ENCODE measurements at regions not wholly inside any gene's neighbourhood (a gene's known extent, or its start where the extent isn't known, plus 50 kb on each side); places are given as distances from the start of the nearest gene placed in this dataset.

- no peaks in the 10 kb centered on the region for H3K27me3 ChIP-seq
- H3K9me3 ChIP-seq, result no peaks in the 10 kb centered on the region
- TF ChIP-seq CTCF (IDR thresholded peaks at IDR 0.05), result no peak
- no peak overlapping the region for H3K27ac ChIP-seq
- no peaks in the 10 kb centered on the region for H3K36me3 ChIP-seq
- intact Hi-C loops (cut with DNase I), result no loop called here
- no peak overlapping the region for H3K4me3 ChIP-seq
- H3K4me1 ChIP-seq, result no peaks in the 10 kb centered on the region
- no peak for DNase-seq (ENCODE audit: low spot score in 2 of 2)
Observed at GRCh38 chr3:63089007-63089750, 188.9 kb upstream of the SYNPR start.

- TF ChIP-seq CTCF (IDR thresholded peaks at IDR 0.05), result no peak
- no peak overlapping the region for H3K4me3 ChIP-seq
- DNase-seq (ENCODE audit: low spot score in 2 of 2), result no peak
Observed at GRCh38 chr3:63089751-63090132, 188.4 kb upstream of the SYNPR start.

GRCh38 chr3:63090656-63091055 is 187.5 kb upstream of the SYNPR start:
- Histone ChIP-seq H3K4me3 (no peak overlapping the region), H3K4me1 (no peaks in the 10 kb centered on the region), H3K27me3 (no peaks in the 10 kb centered on the region), H3K36me3 (no peaks in the 10 kb centered on the region), H3K9me3 (no peaks in the 10 kb centered on the region), H3K27ac (no peak overlapping the region)
- intact Hi-C loops (cut with DNase I), result no loop called here
- TF ChIP-seq CTCF (IDR thresholded peaks at IDR 0.05), result no peak
- DNase-seq (ENCODE audit: low spot score in 2 of 2), result no peak

More at GRCh38 chr3:63089751-63090132, 188.4 kb upstream of the SYNPR start:
- Histone ChIP-seq H3K36me3 (no peaks in the 10 kb centered on the region), H3K4me1 (no peaks in the 10 kb centered on the region), H3K27ac (no peak overlapping the region), H3K9me3 (no peaks in the 10 kb centered on the region), H3K27me3 (no peaks in the 10 kb centered on the region)
- intact Hi-C loops (cut with DNase I), result no loop called here

- no peak for DNase-seq (ENCODE audit: low spot score in 2 of 2)
- H3K27me3 ChIP-seq, result no peaks in the 10 kb centered on the region
- TF ChIP-seq CTCF (IDR thresholded peaks at IDR 0.05), result no peak
- no peaks in the 10 kb centered on the region for H3K9me3 ChIP-seq
- H3K36me3 ChIP-seq, result no peaks in the 10 kb centered on the region
- H3K4me3 ChIP-seq, result no peak overlapping the region
- intact Hi-C loops (cut with DNase I), result no loop called here
- no peaks in the 10 kb centered on the region for H3K4me1 ChIP-seq
- no peak overlapping the region for H3K27ac ChIP-seq
Observed at GRCh38 chr3:63092515-63092914, 185.6 kb upstream of the SYNPR start.

GRCh38 chr3:63094642-63095408 is 183.3 kb upstream of the SYNPR start:
- Histone ChIP-seq H3K36me3 (no peaks in the 10 kb centered on the region), H3K4me1 (no peaks in the 10 kb centered on the region), H3K4me3 (no peak overlapping the region), H3K27ac (no peak overlapping the region), H3K9me3 (no peaks in the 10 kb centered on the region), H3K27me3 (no peaks in the 10 kb centered on the region)
- intact Hi-C loops (cut with DNase I), result no loop called here
- DNase-seq (ENCODE audit: low spot score in 2 of 2), result no peak
- no peak for TF ChIP-seq CTCF (IDR thresholded peaks at IDR 0.05)
